Right kidney (tissue), 1 donor: ENCODE measurements at regions not wholly inside any gene's neighbourhood (a gene's known extent, or its start where the extent isn't known, plus 50 kb on each side); places are given as distances from the start of the nearest gene placed in this dataset.

Experiments used
- DNase-seq: peaks from one replicate; pipeline ENCODE4 v3.0.0-alpha.2; 2016

DNA sequence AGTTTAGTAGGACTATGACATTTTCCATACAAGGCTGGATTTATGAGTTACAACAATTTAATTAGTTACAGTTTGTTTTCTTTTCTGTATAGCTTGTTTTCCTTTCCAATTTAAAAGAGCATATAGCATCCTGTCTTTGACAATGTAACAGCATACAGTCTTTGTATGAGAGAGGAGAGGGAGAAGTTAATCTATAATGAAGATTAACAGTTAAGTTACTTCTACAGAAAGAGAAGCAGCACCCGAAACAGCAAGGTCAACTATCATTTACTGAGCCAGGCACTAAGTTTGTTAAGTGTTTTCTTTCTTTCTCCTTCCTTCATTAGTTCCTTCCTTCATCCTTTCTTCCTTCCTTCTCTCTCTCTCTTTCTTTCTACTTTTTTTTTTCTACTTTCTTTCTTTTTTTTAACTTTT lies 52.3 kb upstream of the RAB4A start:
- no peak for DNase-seq

DNA sequence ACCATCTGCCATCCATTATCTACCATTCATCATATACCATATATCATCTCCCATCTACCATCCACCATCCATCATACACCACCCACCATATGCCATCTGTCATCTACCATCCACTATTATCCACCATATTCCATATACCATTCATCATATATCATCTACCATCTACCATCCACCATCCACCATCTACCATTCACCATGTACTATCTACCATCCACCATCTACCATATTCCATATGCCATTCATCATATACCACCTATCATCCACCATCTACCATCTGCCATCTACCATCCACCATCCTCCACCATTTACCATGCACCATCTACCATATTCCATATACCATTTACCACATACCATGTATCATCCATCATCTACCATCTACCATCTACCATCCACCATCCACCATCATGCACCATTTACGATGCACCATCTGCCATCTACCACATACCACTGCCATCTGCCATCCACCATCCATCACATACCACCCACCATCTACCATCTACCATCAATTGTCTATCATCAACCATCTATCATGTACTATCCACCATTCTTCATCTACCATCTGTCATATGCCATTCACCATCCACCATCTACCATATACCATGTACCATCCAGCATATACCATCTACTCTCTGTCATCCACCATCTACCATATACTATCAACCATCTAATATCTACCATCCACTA lies 50.6 kb upstream of the RAB4A start:
- DNase-seq: no peak

DNA sequence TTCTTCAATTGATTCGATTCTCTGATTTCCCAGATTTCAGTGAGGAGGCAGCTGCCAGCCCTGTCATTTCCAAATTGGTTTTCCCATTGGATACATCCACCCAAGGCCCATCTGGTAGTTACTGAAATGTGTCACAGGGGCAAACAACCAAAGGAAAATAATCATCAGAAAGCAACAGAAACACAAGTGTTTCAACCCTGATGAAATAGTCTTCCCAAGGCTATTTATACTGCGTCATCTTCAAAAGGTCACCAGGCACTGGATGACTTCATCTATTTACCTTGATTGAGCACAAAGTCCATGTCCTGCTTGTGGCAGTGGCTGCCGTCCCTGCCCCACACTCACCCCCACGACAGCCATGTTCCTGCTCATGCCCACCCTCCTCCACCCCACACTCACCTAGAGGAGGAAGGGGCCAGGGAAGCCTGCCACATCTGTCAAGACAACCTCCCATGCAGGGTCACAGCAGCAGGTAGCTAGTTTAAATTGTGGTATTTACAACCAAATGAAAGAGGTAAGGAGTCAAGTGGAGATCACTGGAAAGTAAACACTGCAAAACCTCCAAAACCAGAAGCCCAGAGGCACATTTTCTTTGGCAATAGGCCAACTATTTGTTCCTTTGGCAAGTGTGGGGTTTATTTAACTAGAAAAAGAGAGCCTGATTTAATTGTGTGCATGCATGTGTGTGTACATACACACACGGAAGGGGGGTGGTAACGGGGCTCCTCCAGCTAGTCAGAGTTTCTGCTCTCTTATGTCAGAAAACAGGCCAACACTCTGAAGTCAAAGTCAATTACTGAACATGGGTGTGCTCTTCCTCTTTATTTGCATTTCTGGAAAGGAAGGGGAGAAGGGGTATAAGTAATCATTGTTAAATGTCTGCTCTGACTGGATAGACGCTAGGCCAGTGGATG lies 49.5 kb upstream of the RAB4A start:
- no peak for DNase-seq
